Germinal center (tissue), 1 donor: ENCODE measurements at regions not wholly inside any gene's neighbourhood (a gene's known extent, or its start where the extent isn't known, plus 50 kb on each side); places are given as distances from the start of the nearest gene placed in this dataset.

ENCODE experiments used
- DNase-seq: peaks from one replicate; pipeline ENCODE4 v3.0.0; 2012; ENCODE audit warnings: mixed read lengths, low spot score

GRCh38 chr2:122114421-122114820 lies 359.0 kb downstream of the TSN start:
- no peak for DNase-seq

GRCh38 chr2:122117371-122117770 lies 361.9 kb downstream of the TSN start:
- DNase-seq: no peak

GRCh38 chr2:122129399-122129798 lies 373.9 kb downstream of the TSN start:
- DNase-seq: no peak

- no peak for DNase-seq
These were observed 376.8 kb downstream of the TSN start for GRCh38 chr2:122132147-122132691.

- no peak for DNase-seq
These were observed 379.8 kb downstream of the TSN start for GRCh38 chr2:122135021-122135937.

- DNase-seq: peak; percentile 51
These were observed 380.6 kb downstream of the TSN start for GRCh38 chr2:122136056-122136455.

GRCh38 chr2:122138561-122138960 lies 383.1 kb downstream of the TSN start:
- DNase-seq: no peak

- no peak for DNase-seq
These were observed 384.4 kb downstream of the TSN start for GRCh38 chr2:122139739-122140420.

GRCh38 chr2:122144884-122145283 lies 389.4 kb downstream of the TSN start:
- no peak for DNase-seq

GRCh38 chr2:122145856-122146255 lies 390.4 kb downstream of the TSN start:
- no peak for DNase-seq

- no peak for DNase-seq
These were observed 392.8 kb downstream of the TSN start for GRCh38 chr2:122148128-122148767.

GRCh38 chr2:122150524-122151280 lies 395.3 kb downstream of the TSN start:
- no peak for DNase-seq

- no peak for DNase-seq
These were observed 397.1 kb downstream of the TSN start for GRCh38 chr2:122152571-122152970.

- DNase-seq: no peak
These were observed 400.9 kb downstream of the TSN start for GRCh38 chr2:122156176-122156890.

GRCh38 chr2:122157158-122157557 lies 401.7 kb downstream of the TSN start:
- DNase-seq: no peak

GRCh38 chr2:122163617-122164016 lies 408.2 kb downstream of the TSN start:
- DNase-seq: no peak

- DNase-seq: no peak
These were observed 409.5 kb downstream of the TSN start for GRCh38 chr2:122164964-122165363.

GRCh38 chr2:122166820-122167219 lies 411.4 kb downstream of the TSN start:
- no peak for DNase-seq

GRCh38 chr2:122167515-122167914 lies 412.1 kb downstream of the TSN start:
- no peak for DNase-seq

- DNase-seq: no peak
These were observed 413.3 kb downstream of the TSN start for GRCh38 chr2:122168799-122169198.

GRCh38 chr2:122172812-122173211 lies 417.4 kb downstream of the TSN start:
- DNase-seq: no peak
